Stimulated activated CD8-positive, alpha-beta memory T cell treated with anti-CD3 and anti-CD28 coated beads, Interleukin-15, amount 100 ng/mL, for 1 hour (primary cell): ENCODE measurements at regions not wholly inside any gene's neighbourhood (a gene's known extent, or its start where the extent isn't known, plus 50 kb on each side); places are given as distances from the start of the nearest gene placed in this dataset.
"Not testable (repeated sequence)": the region's sequence is repeated elsewhere in the genome, so short reads cannot be mapped to it uniquely, and the experiment has no call there.

Experiments
- DNase-seq: peaks from one replicate; pipeline ENCODE4 v3.0.0-alpha.2; 2020; ENCODE audit warnings: low read depth

DNA sequence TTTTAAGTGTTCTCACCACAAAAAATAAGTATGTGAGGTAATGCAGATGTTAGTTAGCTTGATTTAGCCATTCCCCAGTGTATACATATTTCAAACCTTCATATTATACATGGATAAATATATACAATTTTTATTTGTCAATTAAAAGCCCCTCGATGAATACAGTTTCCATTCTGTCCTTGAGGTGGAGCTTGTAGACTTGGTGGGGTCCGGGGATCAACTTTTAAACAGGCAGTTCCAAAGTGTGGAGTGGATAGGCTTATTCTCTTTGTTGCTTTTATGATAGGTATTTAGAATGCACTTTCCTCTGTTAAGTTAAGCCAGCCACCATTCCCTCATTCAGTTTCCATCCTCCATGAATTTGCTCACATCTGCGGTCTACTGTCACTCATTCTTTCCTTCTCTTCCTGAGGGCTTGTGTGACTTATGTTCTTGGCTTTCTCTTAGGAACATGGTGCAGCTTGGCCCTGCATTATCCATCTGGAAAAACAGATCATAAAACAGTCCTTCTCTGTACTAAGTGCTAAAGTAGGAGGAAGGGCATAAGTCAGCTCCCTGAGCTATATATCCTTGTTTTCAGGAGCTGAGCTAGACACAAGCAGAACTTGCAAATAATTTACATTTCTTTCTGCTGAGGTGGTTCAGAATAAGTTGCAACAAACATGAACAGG, 149.1 kb downstream of the NFKBIZ start:
- DNase-seq = no peak

DNA sequence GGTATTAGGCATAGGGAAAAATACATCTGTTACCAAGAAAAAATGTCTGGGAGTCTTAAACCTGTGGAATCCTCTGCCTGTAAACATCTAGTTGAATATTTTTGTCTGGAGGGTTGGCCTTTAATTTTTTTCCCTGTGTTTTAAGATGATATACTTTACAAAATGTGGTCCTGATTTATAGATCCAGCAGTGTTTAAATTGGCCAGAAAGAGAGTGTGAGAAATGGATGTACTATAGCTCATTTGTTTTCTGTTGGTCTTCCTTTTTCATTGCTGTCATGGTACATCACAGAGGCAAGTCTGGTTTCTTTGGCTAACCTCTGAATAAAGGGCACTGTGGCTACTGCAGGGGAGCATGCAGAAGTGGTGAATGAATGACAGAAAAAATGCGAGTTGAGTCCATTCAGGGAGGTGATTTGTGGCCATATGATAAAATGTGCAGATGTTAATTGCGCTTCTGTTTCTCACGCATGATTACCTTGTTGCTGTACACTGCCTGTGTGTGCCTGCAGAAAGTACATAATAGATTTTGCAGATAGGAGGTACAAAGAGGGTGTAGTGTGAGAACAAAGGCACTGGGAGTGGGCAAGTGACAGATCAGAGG, 150.0 kb downstream of the NFKBIZ start:
- DNase-seq = no peak

- no peak for DNase-seq
These were observed 151.4 kb downstream of the NFKBIZ start for GRCh38 chr3:102000620-102001209.

- DNase-seq = no peak
These were observed 152.7 kb downstream of the NFKBIZ start for GRCh38 chr3:102002056-102002455.

DNA sequence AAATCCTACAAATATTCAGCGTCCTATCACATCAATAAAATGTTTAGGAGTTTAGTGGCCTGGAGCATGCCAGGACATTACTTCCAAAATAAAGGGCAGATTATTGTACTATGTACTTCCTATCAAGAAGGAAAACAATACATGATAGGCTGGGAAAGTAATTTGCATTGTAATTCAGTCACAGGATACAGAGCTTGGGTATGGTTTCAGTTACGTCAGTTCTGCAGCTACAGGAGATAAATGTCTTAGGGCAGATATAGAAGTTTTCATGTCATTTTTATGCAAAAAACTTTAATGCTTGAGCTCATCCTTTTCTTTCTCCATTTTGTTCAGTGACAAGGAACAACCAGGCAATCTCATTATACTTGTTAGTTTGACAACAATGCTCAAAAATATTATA, 155.2 kb downstream of the NFKBIZ start:
- no peak for DNase-seq

GRCh38 chr3:102005551-102005950, 156.2 kb downstream of the NFKBIZ start:
- DNase-seq = no peak

DNA sequence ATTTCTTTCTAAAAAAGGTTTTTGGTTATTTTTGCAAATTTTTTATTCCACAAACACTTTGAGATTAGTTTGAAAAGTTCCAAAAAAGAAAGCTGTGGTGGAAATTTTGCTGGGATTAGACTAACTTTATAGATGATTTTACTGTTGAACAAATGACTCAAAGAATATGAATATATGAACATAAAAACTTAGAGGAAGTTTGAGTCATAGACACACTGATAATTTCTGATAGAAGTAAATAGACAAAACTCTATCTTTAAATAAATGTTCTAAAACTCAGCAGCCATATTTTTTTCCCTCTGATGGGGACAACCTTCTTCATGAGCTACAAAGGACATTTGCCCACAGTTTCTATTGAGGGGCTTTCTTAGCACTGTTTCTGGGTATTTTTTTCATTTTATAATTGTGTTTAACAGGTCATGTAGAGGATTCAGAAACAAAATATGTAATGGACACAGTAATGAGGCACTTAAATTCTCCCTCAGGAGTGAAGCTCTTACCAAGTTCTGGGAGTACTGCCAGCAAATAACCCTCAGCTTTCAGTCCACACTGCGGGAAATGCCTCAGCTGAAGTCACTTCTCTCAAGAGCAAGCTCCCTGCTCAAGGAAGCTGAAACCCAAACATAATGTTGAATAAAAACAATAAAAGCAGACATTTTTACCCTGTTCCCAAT, 157.6 kb downstream of the NFKBIZ start:
- DNase-seq = no peak

GRCh38 chr3:102008436-102008835, 159.1 kb downstream of the NFKBIZ start:
- DNase-seq = not testable (repeated sequence)

GRCh38 chr3:102016417-102016816, 167.1 kb downstream of the NFKBIZ start:
- DNase-seq = no peak

DNA sequence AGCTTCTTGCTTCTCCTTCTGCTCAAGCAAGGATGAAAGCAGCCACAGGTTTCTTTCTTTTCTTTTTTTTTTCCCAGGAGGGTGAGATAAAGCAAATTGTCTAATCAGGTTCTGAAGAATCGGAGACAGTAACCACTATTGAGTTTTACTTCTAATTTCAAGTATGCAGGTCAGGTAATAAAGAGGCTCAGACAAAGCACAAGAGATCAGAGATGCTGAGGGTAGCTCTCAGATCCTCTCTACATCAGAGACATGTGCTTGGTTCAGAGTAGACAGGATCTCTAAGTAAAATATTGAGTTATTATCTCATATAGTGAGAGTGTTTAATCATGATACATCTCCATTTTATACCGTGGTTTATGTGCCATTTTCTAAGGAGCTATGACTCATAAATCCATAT, 168.5 kb downstream of the NFKBIZ start:
- no peak for DNase-seq

- no peak for DNase-seq
These were observed 169.2 kb downstream of the NFKBIZ start for GRCh38 chr3:102018551-102018950.

DNA sequence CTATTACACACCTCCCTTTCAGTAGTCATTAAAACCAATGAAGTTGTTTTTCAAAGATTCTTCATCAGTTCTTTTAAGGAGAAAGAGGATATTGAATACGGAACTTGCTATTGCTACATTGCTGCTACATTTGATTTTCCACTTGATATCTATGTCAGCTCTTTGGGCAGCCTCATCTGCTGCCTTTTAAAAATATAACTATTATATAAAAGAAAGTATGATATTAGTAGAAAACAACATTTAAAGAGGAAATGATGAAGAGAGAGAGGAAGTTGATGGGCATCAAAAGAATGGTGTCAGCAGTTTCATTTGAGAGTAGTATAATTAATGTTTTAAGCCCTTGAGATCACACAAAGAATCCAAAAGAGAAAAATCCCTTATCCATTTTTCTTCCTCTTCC, 171.4 kb downstream of the NFKBIZ start:
- no peak for DNase-seq

GRCh38 chr3:102024270-102024904, 175.1 kb downstream of the NFKBIZ start:
- DNase-seq = no peak

- no peak for DNase-seq
These were observed 176.4 kb downstream of the NFKBIZ start for GRCh38 chr3:102025606-102026270.

DNA sequence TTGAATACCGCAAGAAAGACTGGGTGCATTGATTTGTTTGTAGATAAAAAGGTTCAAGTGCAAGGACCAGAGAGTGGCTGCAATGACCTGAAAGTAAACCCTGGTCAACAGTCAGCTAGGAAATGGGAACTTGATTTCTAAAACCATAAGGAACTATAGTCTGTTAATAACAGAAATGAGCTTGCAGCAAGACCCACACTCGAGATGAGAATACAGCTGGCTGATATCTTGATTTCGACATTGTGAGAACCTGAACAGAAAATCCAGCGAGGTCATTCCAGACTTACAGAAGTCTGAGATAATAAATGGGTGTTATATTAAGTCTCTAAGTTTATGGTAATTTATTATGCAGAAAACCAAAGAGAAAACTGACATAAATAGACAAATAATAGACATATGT, 177.3 kb downstream of the NFKBIZ start:
- no peak for DNase-seq

- no peak for DNase-seq
These were observed 181.3 kb downstream of the NFKBIZ start for GRCh38 chr3:102030661-102031060.

GRCh38 chr3:102031834-102032233, 182.5 kb downstream of the NFKBIZ start:
- DNase-seq = no peak

DNA sequence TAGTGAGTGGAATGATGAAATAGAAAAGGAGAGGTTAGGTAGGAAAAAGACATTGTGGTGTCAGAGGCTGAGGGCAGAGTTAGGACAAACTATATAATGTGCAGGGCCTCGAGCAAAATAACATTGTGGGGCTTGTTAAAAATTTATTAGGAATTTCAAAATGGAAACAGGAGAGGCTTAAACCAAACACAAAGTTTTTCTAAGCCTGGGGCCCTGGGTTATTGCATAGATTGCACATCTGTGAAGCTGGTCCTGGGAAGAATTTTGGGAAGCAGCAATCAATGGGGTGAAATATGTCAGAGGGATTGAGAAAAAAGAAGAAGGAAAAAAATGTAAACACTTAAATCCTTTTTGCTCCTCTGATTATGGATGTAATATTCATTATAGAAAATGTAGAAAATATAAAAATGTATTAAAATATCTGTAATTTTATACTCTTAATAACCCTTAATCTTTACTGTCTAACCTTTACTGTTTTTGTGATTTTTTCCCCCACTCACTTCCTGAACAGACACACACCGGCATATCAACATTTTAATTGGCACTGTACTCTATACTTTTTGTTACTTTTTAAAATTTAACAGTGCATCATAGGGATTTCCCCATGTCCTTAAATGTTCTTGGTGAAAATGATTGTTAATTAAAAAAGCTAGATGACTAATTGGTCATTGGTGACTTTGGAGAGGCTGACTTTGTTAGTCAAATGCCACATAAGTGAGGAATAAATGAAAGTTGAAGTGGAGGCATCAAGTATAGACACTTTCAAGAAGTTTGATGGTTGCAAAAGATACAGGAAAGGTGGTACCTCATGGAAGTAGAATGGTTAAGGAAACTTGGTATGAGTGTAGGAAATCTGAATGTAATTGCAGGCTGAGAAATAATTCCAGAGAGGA, 183.4 kb downstream of the NFKBIZ start:
- DNase-seq = no peak

DNA sequence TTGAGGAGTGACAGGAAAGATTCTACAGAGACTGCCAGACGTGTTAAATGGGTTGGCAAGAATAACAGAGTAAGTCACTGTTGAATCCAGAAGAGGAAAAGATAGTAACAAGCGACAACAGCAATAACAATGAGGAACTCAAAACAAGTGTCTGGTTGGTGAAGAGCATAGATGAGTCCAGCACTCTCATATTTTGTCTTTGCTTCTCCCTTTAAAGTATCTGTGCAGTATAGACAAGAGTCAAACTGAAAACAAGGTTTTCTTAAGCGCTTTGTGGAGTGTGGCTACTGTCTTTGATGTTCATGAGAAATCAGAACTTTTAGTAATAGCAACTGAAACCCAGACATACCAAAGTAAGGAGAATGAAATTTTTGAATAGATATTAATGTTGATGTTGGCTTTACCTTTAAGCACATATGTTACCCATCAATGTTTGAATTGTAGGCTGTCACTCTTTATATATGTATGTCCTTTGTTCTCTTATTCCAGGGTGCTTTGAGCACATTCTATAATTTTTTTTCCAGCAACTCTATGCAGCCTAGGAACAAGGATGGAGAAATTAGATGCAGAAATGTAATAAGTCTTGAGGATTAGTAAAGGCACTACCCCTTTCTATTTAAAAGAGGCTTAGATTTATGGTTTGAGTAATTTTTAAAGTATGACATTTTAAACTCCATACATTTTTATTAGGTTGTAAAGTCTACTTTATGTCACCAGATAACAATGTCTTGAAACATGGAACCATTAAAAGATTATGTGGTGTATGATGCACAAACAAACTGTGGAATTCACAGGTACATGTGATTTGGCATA, 185.5 kb downstream of the NFKBIZ start:
- no peak for DNase-seq

DNA sequence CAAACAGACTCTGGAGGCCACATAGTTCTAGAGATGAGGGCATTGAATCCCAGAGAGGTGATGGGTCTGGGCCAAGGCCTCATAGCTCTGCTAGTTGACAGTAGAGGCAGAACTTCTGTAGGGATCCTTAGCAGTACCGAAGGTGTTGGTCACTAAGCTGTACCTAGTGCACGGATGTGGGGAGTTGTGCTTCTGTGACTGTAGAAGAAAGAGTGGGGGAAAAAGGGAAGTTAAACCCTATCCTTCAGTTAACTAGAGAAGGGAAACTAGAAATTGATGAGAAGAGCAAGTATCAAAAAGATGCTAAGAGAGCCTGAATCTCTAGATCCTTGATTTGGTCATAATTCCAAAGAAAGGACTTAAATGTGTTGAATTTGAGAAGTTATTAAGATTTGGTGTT, 186.7 kb downstream of the NFKBIZ start:
- no peak for DNase-seq
